K562 (cell line): ENCODE measurements at regions not wholly inside any gene's neighbourhood (a gene's known extent, or its start where the extent isn't known, plus 50 kb on each side); places are given as distances from the start of the nearest gene placed in this dataset.

Experiments
- ETV6 ChIP-seq, 3 experiments: fragments of 150-350 bp in 1 of 3; sonication (generic) in 1 of 3; formaldehyde crosslinking in 1 of 3; IDR thresholded peaks; 2 replicates each; pipeline versions ENCODE4 v1.6.1 to v1.8.0; 2014 to 2022; ENCODE audit warnings: borderline replicate concordance in 2 of 3, low read depth in 2 of 3, antibody characterized with exemption in 1 of 3, low read length in 1 of 3, mild to moderate bottlenecking in 1 of 3, missing genetic modification reagents in 1 of 3
- EWSR1 ChIP-seq: fragments of 450-650 bp; IDR thresholded peaks from 2 replicates; pipeline ENCODE4 v1.6.1; 2018; ENCODE audit warnings: borderline replicate concordance, mild to moderate bottlenecking, low read depth, moderate library complexity; ENCODE audit not compliant: partially characterized antibody
- HNRNPH1 ChIP-seq: fragments of 200-400 bp; formaldehyde crosslinking; optimal IDR thresholded peaks from 2 replicates; pipeline ENCODE3; 2017; ENCODE audit warnings: low read depth, mild to moderate bottlenecking, low read length, moderate library complexity
- HOXB6 ChIP-seq: fragments of 250-450 bp; sonication (Bioruptor Pico); IDR thresholded peaks from 2 replicates; pipeline ENCODE4 v1.5.1; 2022; ENCODE audit warnings: mild to moderate bottlenecking, borderline replicate concordance
- MTF1 ChIP-seq: fragments of 250-450 bp; sonication (Bioruptor Pico); IDR thresholded peaks from 2 replicates; pipeline ENCODE4 v1.9.0; 2021; ENCODE audit warnings: moderate library complexity, mild to moderate bottlenecking, inconsistent platforms, borderline replicate concordance
- PCBP1 ChIP-seq: fragments of 200-400 bp; formaldehyde crosslinking; IDR thresholded peaks from 2 replicates; pipeline ENCODE4 v1.6.1; 2018; ENCODE audit warnings: mild to moderate bottlenecking, low read depth, low read length; ENCODE audit not compliant: poor library complexity, severe bottlenecking
- ZC3H8 ChIP-seq: fragments of 450-650 bp; IDR thresholded peaks from 2 replicates; pipeline ENCODE4 v1.6.1; 2017
- ZEB2 ChIP-seq: fragments of 450-650 bp; IDR thresholded peaks from 2 replicates; pipeline ENCODE4 v1.6.1; 2016
- ZKSCAN1 ChIP-seq: fragments of 150-350 bp; IDR thresholded peaks from 2 replicates; pipeline ENCODE4 v1.6.1; 2016; ENCODE audit warnings: low read depth, low read length
- ZNF586 ChIP-seq: fragments of 450-650 bp; formaldehyde crosslinking; conservative IDR thresholded peaks from 2 replicates; pipeline ENCODE4 v1.4.0; 2020; ENCODE audit warnings: mild to moderate bottlenecking, moderate library complexity
- TF ChIP-seq, protein P1 (sequence below): IDR thresholded peaks from 2 replicates; pipeline ENCODE4 v1.6.1; 2011; ENCODE audit warnings: borderline replicate concordance, low read depth, mild to moderate bottlenecking, moderate library complexity, low read length; ENCODE audit not compliant: insufficient read depth, poor library complexity, severe bottlenecking

DNA sequence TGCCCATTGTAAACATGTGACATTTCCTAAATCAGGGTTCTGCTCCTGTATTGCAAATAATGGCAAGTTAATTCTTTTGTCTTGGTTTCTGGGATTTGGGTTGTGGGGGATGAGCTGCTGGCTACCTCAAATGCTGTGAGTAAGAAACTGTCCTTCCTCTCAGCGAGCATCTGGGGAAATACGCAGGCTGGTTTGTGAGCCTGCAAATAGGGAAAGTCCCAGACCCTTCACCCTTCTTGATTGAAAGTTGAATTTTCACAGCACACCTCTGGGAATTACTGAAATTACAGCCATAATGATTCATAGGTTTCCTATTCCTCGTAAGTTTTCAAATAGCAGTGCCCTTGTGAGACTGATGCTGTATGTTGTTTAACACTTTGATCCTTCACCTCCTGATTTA lies 138.1 kb downstream of the TBXT start (continued):
- TF ChIP-seq PCBP1 (no peak), HOXB6 (CRISPR knock-in tag) (no peak), MTF1 (CRISPR knock-in tag) (no peak), ZNF586 (CRISPR knock-in tag) (no peak), HNRNPH1 (no peak), ZKSCAN1 (no peak), EWSR1 (no peak), ETV6 (IDR thresholded peaks at IDR 0.05; ENCODE audit: borderline replicate concordance in 1 of 2, low read depth in 2 of 2, low read length in 1 of 2) (no peak), ETV6 (CRISPR knock-in tag; IDR thresholded peaks at IDR 0.05; ENCODE audit: borderline replicate concordance) (no peak), ZEB2 (no peak), ZC3H8 (no peak)
- TF ChIP-seq, protein P1, sequence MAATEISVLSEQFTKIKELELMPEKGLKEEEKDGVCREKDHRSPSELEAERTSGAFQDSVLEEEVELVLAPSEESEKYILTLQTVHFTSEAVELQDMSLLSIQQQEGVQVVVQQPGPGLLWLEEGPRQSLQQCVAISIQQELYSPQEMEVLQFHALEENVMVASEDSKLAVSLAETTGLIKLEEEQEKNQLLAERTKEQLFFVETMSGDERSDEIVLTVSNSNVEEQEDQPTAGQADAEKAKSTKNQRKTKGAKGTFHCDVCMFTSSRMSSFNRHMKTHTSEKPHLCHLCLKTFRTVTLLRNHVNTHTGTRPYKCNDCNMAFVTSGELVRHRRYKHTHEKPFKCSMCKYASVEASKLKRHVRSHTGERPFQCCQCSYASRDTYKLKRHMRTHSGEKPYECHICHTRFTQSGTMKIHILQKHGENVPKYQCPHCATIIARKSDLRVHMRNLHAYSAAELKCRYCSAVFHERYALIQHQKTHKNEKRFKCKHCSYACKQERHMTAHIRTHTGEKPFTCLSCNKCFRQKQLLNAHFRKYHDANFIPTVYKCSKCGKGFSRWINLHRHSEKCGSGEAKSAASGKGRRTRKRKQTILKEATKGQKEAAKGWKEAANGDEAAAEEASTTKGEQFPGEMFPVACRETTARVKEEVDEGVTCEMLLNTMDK = no peak
